GM08714 (cell line): ENCODE measurements at regions not wholly inside any gene's neighbourhood (a gene's known extent, or its start where the extent isn't known, plus 50 kb on each side); places are given as distances from the start of the nearest gene placed in this dataset.
"Not testable (repeated sequence)": the region's sequence is repeated elsewhere in the genome, so short reads cannot be mapped to it uniquely, and the experiment has no call there.

Experiments
- H3K4me3 ChIP-seq: fragments of 200-500 bp; sonication (Bioruptor generic); 2 replicates; pipeline ENCODE4 v1.5.1; 2014; ENCODE audit warnings: mild to moderate bottlenecking, low read length, inconsistent platforms
- ZNF274 ChIP-seq: IDR thresholded peaks from 2 replicates; pipeline ENCODE4 v1.6.1; 2012; ENCODE audit warnings: mild to moderate bottlenecking, low read depth, low read length

DNA sequence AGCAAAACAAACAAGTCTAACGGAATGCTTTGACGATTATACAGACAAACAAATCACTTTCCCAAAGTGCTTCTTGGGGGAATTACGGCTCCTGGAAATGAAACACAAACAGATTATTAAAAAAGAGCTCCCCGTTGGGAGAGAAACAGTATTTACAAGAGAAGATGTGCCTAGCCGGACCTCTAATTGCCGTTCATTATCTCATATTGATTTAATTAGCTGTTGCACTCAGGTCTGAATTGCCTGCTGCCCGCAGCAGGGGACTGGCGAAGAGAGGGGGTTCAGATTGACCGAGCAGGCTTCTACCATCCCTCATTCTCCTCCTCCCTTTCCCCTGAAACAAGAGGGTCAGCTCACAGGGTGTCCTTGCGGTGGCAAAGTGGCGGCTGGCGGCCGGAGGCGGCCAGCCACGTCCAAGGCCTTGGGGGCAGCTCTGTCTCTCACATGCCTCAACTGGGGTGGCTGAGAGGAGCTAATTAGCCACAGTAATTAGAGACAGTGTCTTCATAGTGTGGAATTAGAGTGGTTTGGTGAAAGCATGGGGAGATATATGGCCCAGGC lies 295.1 kb downstream of the MIAT start:
- no peak overlapping the region for H3K4me3 ChIP-seq
- no peak for TF ChIP-seq ZNF274

- TF ChIP-seq ZNF274: no peak
- no peak overlapping the region for H3K4me3 ChIP-seq
These were observed 295.9 kb downstream of the MIAT start for GRCh38 chr22:26953012-26953883.

DNA sequence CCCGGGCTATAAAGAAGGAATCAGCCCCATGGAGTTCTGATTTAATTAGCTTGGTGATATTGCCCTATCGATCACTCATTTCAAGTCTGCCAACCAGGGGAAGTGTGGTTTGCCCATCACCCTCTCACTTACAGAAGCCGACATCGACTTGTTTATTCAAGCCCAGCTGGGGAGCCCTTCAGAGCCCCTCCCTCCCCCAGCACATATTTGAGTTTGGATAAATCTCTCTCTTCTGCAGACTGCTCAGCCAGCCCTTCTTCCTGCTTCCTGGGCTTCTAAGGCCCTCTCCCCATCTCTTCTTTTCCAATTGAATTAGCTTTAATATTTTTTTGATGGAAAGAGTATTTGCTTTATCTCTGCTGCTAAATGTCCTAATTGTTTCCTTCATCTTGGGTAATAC lies 299.0 kb downstream of the MIAT start:
- TF ChIP-seq ZNF274: no peak

GRCh38 chr22:26957176-26957575 lies 299.8 kb downstream of the MIAT start:
- no peak for TF ChIP-seq ZNF274
- no peak overlapping the region for H3K4me3 ChIP-seq

More for the DNA sequence above, 299.0 kb downstream of the MIAT start:
- no peak overlapping the region for H3K4me3 ChIP-seq

DNA sequence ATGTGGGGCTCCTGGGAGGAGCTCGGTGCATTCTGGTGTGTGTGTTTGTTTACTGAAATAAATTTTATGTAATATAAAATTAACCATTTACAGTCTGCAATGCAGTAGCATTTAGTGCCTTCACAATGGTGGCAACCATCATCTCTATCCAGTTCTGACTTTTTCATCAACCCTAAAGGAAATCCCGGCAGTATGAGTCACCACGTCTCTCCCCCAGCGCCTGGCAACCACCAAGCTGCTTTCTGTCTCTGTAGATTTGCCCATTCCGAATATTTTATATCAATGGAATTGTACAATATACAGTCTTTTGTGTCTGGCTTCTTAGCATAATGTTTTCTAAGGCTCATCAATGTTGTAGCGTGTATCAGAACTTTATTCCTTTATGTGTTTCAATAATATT lies 300.5 kb downstream of the MIAT start:
- no peak for TF ChIP-seq ZNF274

GRCh38 chr22:26958378-26958777 lies 301.0 kb downstream of the MIAT start:
- TF ChIP-seq ZNF274: no peak
- no peak overlapping the region for H3K4me3 ChIP-seq

More for the DNA sequence above, 300.5 kb downstream of the MIAT start:
- H3K4me3 ChIP-seq: no peak overlapping the region

DNA sequence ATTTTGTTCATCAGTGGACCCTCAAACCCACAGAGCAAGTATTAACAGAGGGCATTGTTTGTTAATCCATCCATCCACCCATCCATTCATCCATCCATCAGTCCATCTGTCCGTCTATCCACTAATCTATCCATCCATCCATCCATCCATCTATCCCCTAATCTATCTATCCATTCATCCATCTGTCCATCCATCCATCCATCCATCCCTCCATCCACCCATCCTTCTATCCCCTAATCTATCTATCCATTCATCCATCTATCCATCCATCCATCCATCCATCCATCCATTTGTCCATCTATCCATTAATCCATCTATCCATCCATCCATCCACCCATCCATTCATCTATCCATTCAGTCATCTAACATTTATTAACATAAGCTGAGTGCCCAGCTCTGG lies 307.3 kb downstream of the MIAT start:
- H3K4me3 ChIP-seq: no peak overlapping the region
- TF ChIP-seq ZNF274: no peak

DNA sequence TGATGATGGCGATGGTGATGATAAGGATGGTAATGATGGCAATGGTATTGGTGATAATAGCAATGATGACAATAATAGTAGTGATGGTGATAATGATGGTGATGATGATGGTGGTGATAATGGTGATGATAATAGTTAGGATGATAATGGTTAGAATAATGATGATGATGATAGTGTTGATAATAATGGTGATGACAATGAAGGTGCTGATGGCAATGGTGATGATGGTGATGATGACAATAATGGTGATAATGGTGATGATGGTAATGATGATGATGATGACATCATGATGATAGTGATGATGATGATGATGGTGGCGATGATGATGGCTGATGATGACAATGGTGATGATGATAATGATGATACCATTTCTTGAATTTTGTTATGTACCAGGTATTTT lies 309.9 kb downstream of the MIAT start:
- TF ChIP-seq ZNF274: no peak
- H3K4me3 ChIP-seq: no peak overlapping the region

- no peak for TF ChIP-seq ZNF274
- H3K4me3 ChIP-seq: no peak overlapping the region
These were observed 311.6 kb downstream of the MIAT start for GRCh38 chr22:26968859-26969523.

DNA sequence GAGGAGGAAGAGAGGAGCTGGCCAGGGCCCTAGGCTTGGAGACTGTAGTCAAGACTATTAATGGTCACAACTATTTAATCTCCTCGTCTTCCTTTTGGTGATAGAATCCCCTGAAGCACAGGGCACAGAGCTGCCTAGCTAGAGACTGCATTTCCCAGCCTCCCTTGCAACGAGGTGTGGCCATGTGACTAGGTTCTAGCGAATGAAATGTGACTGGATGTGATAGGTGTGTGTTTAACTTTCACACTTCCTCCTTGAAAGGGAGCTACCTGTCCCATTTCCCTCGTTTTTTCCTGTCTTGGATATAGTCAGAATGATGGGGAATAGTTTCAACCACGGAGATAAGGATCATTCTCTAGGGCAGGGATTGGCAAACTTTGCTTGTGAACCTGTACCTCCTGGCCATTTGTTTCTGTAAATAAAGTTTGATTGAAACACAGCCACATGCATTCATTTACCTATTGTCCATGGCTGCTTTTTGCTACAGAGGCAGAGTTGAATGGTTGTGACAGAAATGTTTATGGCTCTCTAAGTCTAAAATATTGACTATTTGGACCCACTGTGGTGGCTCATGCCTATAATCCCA lies 313.5 kb downstream of the MIAT start:
- no peak for TF ChIP-seq ZNF274
- H3K4me3 ChIP-seq: no peak overlapping the region

DNA sequence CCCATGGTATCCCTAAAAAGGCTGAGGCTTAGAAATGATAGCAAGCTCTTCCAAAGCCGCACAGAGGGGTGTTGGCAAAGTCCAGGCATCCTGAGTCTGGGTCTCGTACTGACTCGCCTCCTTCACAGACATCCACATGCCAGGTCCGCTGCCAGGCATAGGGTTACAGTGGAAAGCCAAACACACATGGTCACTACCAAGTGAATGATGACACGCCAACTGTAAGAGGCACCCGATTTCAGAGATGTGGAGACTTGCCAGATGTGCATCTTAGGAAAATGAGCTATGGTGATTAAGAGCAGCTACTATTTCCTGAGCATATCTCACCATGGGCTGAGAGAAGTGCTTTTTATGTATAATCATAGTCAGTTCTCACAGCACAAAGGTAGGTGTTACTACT lies 314.9 kb downstream of the MIAT start:
- H3K4me3 ChIP-seq: no peak overlapping the region
- no peak for TF ChIP-seq ZNF274

- H3K4me3 ChIP-seq: not testable (repeated sequence)
These were observed 315.5 kb downstream of the MIAT start for GRCh38 chr22:26972915-26973314.

DNA sequence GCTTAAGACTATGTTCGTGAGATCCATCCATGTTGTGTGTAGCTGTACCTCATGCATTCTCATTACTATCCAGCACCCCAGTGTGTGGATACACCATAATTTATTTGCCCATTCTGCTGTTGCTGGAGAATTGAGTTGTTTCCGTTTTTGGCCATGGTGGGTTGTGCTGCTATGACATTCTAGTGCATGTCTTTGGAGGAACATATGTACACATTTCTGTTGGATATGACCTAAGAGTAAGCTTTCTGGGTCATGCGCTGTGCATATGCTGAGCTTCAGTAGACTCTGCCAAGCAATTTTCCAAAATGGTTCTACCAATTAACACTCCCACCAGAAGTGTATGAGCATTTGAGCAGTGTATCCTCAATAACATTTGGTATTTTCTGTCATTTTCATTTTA lies 316.6 kb downstream of the MIAT start:
- H3K4me3 ChIP-seq: no peak overlapping the region
- TF ChIP-seq ZNF274: no peak

DNA sequence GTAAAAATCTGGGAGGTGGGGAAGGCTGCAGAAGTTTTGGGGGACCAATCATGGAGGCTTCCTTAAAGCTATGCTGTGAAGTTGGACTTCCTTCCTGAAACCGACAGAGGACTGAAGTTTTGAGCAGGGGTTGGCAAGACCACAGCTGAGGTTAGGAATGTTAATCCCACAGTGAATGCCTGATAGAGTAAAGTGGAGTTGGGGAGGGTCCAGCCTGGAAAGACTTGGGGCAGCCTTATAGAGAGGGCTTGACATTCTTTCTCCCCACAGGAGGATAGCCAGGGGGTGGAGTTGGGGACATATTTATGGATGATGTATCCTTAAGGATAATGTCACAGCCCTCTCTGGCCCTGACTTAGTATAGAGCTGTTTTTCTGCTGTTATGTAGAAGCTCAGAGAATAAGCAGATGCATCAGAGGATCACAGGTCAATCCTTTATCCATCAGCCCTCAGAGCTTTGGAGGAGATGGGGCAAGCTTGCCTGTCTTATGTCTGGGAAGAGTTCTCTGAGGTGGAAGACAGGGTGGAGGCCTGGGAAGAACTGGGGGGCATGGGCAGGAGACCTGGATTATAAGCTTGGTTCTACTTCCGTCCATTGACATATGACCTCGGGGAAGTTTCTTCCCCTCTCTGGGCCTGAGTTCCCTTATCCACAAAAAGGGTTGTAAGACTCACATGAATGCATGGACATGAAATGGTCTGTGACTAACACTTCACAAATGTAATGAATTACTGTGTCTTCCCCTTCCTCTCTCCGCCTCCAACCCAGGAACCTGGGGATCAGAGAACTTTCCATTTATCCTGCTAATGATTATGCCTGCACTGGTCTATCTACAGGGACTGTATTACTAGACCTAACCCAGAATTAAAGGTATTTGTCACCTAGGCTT lies 317.8 kb downstream of the MIAT start:
- TF ChIP-seq ZNF274: no peak
- no peak overlapping the region for H3K4me3 ChIP-seq

- H3K4me3 ChIP-seq: no peak overlapping the region
- TF ChIP-seq ZNF274: no peak
These were observed 318.5 kb downstream of the MIAT start for GRCh38 chr22:26975865-26976264.
